Right ventricle myocardium superior (tissue), 1 donor: ENCODE measurements at regions not wholly inside any gene's neighbourhood (a gene's known extent, or its start where the extent isn't known, plus 50 kb on each side); places are given as distances from the start of the nearest gene placed in this dataset.
"Not testable (repeated sequence)": the region's sequence is repeated elsewhere in the genome, so short reads cannot be mapped to it uniquely, and the experiment has no call there.

Experiments used
- ATAC-seq: fragments of 200-7000 bp; cut with Tn5 transposase; one replicate; pipeline ENCODE4 v1.9.1; 2020; ENCODE audit warnings: mild to moderate bottlenecking; ENCODE audit not compliant: poor library complexity
- DNase-seq: peaks from one replicate; pipeline ENCODE4 v3.0.0-alpha.2; 2020
- intact Hi-C: fragments of 100-400 bp; cut with DNase I; formaldehyde crosslinking; loops from one replicate; pipeline ENCODE4 v1.11.2; 2022
- donor health status: DM: no; HTN: yes; CAD: no; lungs with severe emphysema.

- DNase-seq (no peak), ATAC-seq (no peak)
Observed at GRCh38 chr6:165846123-165846966, 183.3 kb upstream of the PDE10A start.

GRCh38 chr6:165845493-165845892 lies 182.5 kb upstream of the PDE10A start:
- intact Hi-C loops = no loop called here
- DNase-seq (no peak), ATAC-seq (no peak)

More at GRCh38 chr6:165846123-165846966, 183.3 kb upstream of the PDE10A start:
- intact Hi-C loops = no loop called here

- DNase-seq (no peak), ATAC-seq (no peak)
- intact Hi-C loops = no loop called here
Observed at GRCh38 chr6:165844801-165845364, 181.8 kb upstream of the PDE10A start.

GRCh38 chr6:165844232-165844631 lies 181.2 kb upstream of the PDE10A start:
- DNase-seq = no peak
- intact Hi-C loops = no loop called here
- no peak for ATAC-seq

GRCh38 chr6:165843568-165844113 lies 180.6 kb upstream of the PDE10A start:
- DNase-seq = no peak
- intact Hi-C loops = no loop called here
- no peak for ATAC-seq

- intact Hi-C loops = no loop called here
- DNase-seq (no peak), ATAC-seq (peak; percentile 42)
Observed at GRCh38 chr6:165843121-165843520, 180.1 kb upstream of the PDE10A start.

GRCh38 chr6:165842281-165842936 lies 179.4 kb upstream of the PDE10A start:
- intact Hi-C loops = no loop called here
- no peak for ATAC-seq
- DNase-seq = no peak

GRCh38 chr6:165841153-165841558 lies 178.1 kb upstream of the PDE10A start:
- intact Hi-C loops = no loop called here
- DNase-seq (no peak), ATAC-seq (no peak)

GRCh38 chr6:165837948-165838745 lies 175.1 kb upstream of the PDE10A start:
- DNase-seq (no peak), ATAC-seq (no peak)
- intact Hi-C loops = no loop called here

- DNase-seq, intact Hi-C loops, ATAC-seq: not testable (repeated sequence)
Observed at GRCh38 chr6:165836648-165837047, 173.6 kb upstream of the PDE10A start.

GRCh38 chr6:165835410-165835851 lies 172.4 kb upstream of the PDE10A start:
- intact Hi-C loops = no loop called here
- DNase-seq (no peak), ATAC-seq (peak; percentile 70)

GRCh38 chr6:165834613-165835259 lies 171.7 kb upstream of the PDE10A start:
- peak; percentile 84 for ATAC-seq
- peak; percentile 79 for DNase-seq
- intact Hi-C loops = no loop called here

- intact Hi-C loops = no loop called here
- no peak for DNase-seq
Observed at GRCh38 chr6:165833355-165833754, 170.3 kb upstream of the PDE10A start.

GRCh38 chr6:165831812-165832510 lies 168.9 kb upstream of the PDE10A start:
- ATAC-seq (no peak), DNase-seq (no peak)
- intact Hi-C loops = no loop called here

More at GRCh38 chr6:165833355-165833754, 170.3 kb upstream of the PDE10A start:
- ATAC-seq = no peak

GRCh38 chr6:165830761-165831160 lies 167.7 kb upstream of the PDE10A start:
- no peak for ATAC-seq
- no peak for DNase-seq
- intact Hi-C loops = no loop called here

GRCh38 chr6:165829376-165829775 lies 166.3 kb upstream of the PDE10A start:
- intact Hi-C loops = no loop called here
- DNase-seq (no peak), ATAC-seq (no peak)

- no peak for ATAC-seq
Observed at GRCh38 chr6:165827190-165827518, 164.1 kb upstream of the PDE10A start.

More at GRCh38 chr6:165827190-165827518, 164.1 kb upstream of the PDE10A start:
- intact Hi-C loops = no loop called here
- no peak for DNase-seq
